Panc1 (cell line): ENCODE measurements at regions not wholly inside any gene's neighbourhood (a gene's known extent, or its start where the extent isn't known, plus 50 kb on each side); places are given as distances from the start of the nearest gene placed in this dataset.

Experiments used
- ATAC-seq: fragments of 200-7000 bp; cut with Tn5 transposase; 2 replicates; pipeline ENCODE4 v1.9.1; 2020; ENCODE audit warnings: mild to moderate bottlenecking, moderate library complexity
- BruUV-seq: library from RNA; stranded (reverse); fragments of 400-500 nt; replicated peaks from 2 replicates; lab custom pipeline; 2021; lab: Mats Ljungman, UMichigan
- CTCF ChIA-PET: fragments of 300-600 bp; sonication (Branson Sonifier 250); formaldehyde crosslinking; loops from one replicate; lab custom pipeline; 2022; ENCODE audit warnings: antibody characterized with exemption; lab: Charles Lee
- POLR2A ChIA-PET: fragments of 300-600 bp; sonication (Branson Sonifier 250); formaldehyde crosslinking; loops from one replicate; lab custom pipeline; 2022; ENCODE audit warnings: antibody characterized with exemption; lab: Charles Lee
- DNase-seq: peaks from one replicate; pipeline ENCODE4 v3.0.0-alpha.2; 2010; ENCODE audit warnings: low read depth, low spot score
- H3K27ac ChIP-seq: 2 replicates; pipeline ENCODE4 v1.5.1; 2011; ENCODE audit warnings: mild to moderate bottlenecking, low read length, inconsistent platforms
- H3K27me3 ChIP-seq: fragments of 200-500 bp; sonication (Bioruptor generic); 2 replicates; pipeline ENCODE4 v1.6.0; 2014; ENCODE audit warnings: low read length, inconsistent platforms; ENCODE audit not compliant: control insufficient read depth, insufficient read depth
- H3K36me3 ChIP-seq: fragments of 200-500 bp; sonication (Bioruptor generic); 2 replicates; pipeline ENCODE4 v1.5.1; 2014; ENCODE audit warnings: inconsistent platforms, mild to moderate bottlenecking, low read length, moderate library complexity; ENCODE audit not compliant: control insufficient read depth, insufficient read depth
- H3K4me1 ChIP-seq: 2 replicates; pipeline ENCODE4 v1.5.1; 2011; ENCODE audit warnings: inconsistent platforms, mild to moderate bottlenecking, low read length, moderate library complexity; ENCODE audit not compliant: control insufficient read depth, insufficient read depth
- H3K4me3 ChIP-seq, 2 experiments: 2 replicates each; pipeline ENCODE4 v1.5.1; 2011 to 2012; ENCODE audit warnings: low read depth in 2 of 2, low read length in 2 of 2, mild to moderate bottlenecking in 2 of 2, inconsistent platforms in 1 of 2, moderate library complexity in 1 of 2
- H3K9me3 ChIP-seq: fragments of 200-500 bp; sonication (Bioruptor generic); 2 replicates; pipeline ENCODE4 v1.5.1; 2014; ENCODE audit warnings: low read depth, mild to moderate bottlenecking, inconsistent platforms, low read length, moderate library complexity; ENCODE audit not compliant: control insufficient read depth, insufficient read depth
- POLR2AphosphoS5 ChIP-seq: IDR thresholded peaks from 2 replicates; pipeline ENCODE4 v1.6.1; 2012; ENCODE audit warnings: mild to moderate bottlenecking, low read depth, low read length, moderate library complexity
- SIN3A ChIP-seq: IDR thresholded peaks from 2 replicates; pipeline ENCODE4 v1.6.1; 2012; ENCODE audit warnings: low read depth, mild to moderate bottlenecking, low read length, moderate library complexity, borderline replicate concordance; ENCODE audit not compliant: insufficient read depth
- TCF7L2 ChIP-seq: IDR thresholded peaks from 2 replicates; pipeline ENCODE4 v1.6.1; 2011; ENCODE audit warnings: mild to moderate bottlenecking, low read depth, low read length, inconsistent platforms
- in situ Hi-C: cut with HindIII; loops from 2 replicates; pipeline ENCODE4 v1.10.0; 2016; ENCODE audit warnings: low sequenced_read_pairs, low pct_unique_long_range_greater_than_20kb
- intact Hi-C: fragments of 100-400 bp; cut with micrococcal nuclease; formaldehyde crosslinking; loops from one replicate; pipeline ENCODE4 v1.10.0; 2022; ENCODE audit not compliant: unreplicated experiment
- TF ChIP-seq, protein P1 (sequence below): fragments of 450-650 bp; IDR thresholded peaks from 2 replicates; pipeline ENCODE4 v1.5.1; 2017; ENCODE audit warnings: mild to moderate bottlenecking
- TF ChIP-seq, protein P2 (sequence below), 2 experiments: IDR thresholded peaks; 2 replicates each; pipeline ENCODE4 v1.6.1; 2011 to 2012; ENCODE audit warnings: low read depth in 2 of 2, control low read depth in 1 of 2, low read length in 1 of 2, mild to moderate bottlenecking in 1 of 2, moderate library complexity in 1 of 2; ENCODE audit not compliant: insufficient read depth in 1 of 2

DNA sequence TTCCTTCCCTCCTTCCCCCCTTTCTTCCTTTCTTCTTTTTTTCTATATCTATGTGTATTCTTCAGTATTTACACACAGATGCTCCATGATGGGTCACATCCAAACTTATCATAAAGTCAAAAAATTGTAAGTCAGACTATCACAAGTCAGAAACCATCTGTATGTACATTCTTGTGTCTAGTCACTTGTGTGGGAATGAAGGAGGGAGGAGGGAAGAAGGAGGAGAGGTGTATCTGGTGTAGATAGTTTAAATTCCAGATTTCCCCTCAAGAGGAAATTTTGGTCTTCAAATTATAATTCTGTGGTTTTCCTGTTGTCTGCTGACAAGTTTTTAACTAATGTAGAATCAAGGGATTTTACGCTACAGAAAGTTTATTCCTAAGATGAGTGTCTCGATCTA lies 287.2 kb downstream of the ETV1 start:
- POLR2A ChIA-PET: no interaction called here
- Histone ChIP-seq H3K27me3 (no peaks in the 10 kb centered on the region), H3K36me3 (no peaks in the 10 kb centered on the region; the same call in 1 of the 2 replicates), H3K4me3 (no peak overlapping the region), H3K27ac (no peak overlapping the region), H3K4me1 (no peaks in the 10 kb centered on the region), H3K9me3 (no peaks in the 10 kb centered on the region)
- ATAC-seq (no peak), DNase-seq (no peak)
- TF ChIP-seq TCF7L2: no peak
- no peak for TF ChIP-seq POLR2AphosphoS5
- TF ChIP-seq, protein P1, sequence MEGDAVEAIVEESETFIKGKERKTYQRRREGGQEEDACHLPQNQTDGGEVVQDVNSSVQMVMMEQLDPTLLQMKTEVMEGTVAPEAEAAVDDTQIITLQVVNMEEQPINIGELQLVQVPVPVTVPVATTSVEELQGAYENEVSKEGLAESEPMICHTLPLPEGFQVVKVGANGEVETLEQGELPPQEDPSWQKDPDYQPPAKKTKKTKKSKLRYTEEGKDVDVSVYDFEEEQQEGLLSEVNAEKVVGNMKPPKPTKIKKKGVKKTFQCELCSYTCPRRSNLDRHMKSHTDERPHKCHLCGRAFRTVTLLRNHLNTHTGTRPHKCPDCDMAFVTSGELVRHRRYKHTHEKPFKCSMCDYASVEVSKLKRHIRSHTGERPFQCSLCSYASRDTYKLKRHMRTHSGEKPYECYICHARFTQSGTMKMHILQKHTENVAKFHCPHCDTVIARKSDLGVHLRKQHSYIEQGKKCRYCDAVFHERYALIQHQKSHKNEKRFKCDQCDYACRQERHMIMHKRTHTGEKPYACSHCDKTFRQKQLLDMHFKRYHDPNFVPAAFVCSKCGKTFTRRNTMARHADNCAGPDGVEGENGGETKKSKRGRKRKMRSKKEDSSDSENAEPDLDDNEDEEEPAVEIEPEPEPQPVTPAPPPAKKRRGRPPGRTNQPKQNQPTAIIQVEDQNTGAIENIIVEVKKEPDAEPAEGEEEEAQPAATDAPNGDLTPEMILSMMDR: no peak
- CTCF ChIA-PET: no interaction called here
- no TSS peak for BruUV-seq
- intact Hi-C loops (no loop called here), in situ Hi-C loops (no loop called here)

DNA sequence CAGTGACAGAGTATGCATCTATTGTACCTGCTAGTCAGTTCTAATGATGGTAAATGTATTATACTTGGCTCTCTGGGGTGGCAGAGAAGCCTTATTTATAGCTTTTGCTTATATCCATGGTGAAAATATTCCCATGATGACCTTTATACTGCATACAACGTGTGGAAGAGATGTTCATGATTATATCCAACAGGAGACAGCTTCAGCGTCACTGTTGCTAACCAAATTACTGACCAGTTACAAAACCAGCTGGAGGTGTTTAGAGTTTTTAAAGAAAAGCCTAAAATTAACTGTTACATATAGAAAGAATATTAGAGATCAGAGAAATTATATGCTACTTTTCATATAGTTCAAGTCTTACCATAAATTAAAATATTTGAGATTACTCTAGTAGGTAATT lies 280.8 kb downstream of the ETV1 start:
- H3K4me3 ChIP-seq: no peak overlapping the region
- H3K4me1 ChIP-seq: no peaks in the 10 kb centered on the region
- ChIA-PET CTCF (no interaction called here), POLR2A (no interaction called here)
- ATAC-seq: no peak
- H3K27me3 ChIP-seq: no peaks in the 10 kb centered on the region
- BruUV-seq: no TSS peak
- TF ChIP-seq TCF7L2: no peak
- TF ChIP-seq SIN3A: no peak
- TF ChIP-seq, protein P1: no peak
- no peak for TF ChIP-seq POLR2AphosphoS5
- TF ChIP-seq, protein P2, sequence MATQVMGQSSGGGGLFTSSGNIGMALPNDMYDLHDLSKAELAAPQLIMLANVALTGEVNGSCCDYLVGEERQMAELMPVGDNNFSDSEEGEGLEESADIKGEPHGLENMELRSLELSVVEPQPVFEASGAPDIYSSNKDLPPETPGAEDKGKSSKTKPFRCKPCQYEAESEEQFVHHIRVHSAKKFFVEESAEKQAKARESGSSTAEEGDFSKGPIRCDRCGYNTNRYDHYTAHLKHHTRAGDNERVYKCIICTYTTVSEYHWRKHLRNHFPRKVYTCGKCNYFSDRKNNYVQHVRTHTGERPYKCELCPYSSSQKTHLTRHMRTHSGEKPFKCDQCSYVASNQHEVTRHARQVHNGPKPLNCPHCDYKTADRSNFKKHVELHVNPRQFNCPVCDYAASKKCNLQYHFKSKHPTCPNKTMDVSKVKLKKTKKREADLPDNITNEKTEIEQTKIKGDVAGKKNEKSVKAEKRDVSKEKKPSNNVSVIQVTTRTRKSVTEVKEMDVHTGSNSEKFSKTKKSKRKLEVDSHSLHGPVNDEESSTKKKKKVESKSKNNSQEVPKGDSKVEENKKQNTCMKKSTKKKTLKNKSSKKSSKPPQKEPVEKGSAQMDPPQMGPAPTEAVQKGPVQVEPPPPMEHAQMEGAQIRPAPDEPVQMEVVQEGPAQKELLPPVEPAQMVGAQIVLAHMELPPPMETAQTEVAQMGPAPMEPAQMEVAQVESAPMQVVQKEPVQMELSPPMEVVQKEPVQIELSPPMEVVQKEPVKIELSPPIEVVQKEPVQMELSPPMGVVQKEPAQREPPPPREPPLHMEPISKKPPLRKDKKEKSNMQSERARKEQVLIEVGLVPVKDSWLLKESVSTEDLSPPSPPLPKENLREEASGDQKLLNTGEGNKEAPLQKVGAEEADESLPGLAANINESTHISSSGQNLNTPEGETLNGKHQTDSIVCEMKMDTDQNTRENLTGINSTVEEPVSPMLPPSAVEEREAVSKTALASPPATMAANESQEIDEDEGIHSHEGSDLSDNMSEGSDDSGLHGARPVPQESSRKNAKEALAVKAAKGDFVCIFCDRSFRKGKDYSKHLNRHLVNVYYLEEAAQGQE (IDR thresholded peaks at IDR 0.05; ENCODE audit: insufficient read depth in 1 of 2, low read depth in 2 of 2, low read length in 1 of 2): no peak
- no peaks in the 10 kb centered on the region; the same call in 1 of the 2 replicates for H3K36me3 ChIP-seq
- no peaks in the 10 kb centered on the region for H3K9me3 ChIP-seq
- intact Hi-C loops: no loop called here
- DNase-seq: no peak
- no peak overlapping the region for H3K27ac ChIP-seq
- in situ Hi-C loops: no loop called here
